ENCODE measurements at regions not wholly inside any gene's neighbourhood (a gene's known extent, or its start where the extent isn't known, plus 50 kb on each side); places are given as distances from the start of the nearest gene placed in this dataset.
"Not testable (repeated sequence)": the region's sequence is repeated elsewhere in the genome, so short reads cannot be mapped to it uniquely, and the experiment has no call there.

DNA sequence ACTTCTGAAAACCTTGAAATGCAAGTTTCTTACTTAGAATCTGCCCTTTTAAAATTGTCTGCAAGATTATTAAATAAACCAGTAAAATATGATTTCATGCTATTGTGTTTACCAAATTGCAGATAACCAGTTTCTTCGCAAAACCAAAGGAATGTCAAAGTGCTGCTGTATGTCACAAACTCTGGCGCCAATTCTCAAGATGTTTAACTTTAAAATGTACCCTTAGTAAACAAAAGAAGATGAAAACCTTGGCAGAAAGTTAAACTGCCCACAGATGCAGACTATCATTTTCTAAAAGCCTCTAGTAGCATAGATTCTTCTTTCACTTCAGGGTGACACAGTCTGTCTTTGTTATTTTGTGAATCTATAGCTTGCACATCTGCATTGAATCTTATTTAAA is 189.2 kb downstream of the SLITRK6 start:
- no peak for DNase-seq (ENCODE audit: low read depth in 4 of 4, low spot score in 2 of 4)

GRCh38 chr13:85608255-85608829 is 190.9 kb downstream of the SLITRK6 start:
- no peak for DNase-seq (ENCODE audit: low read depth in 4 of 4, low spot score in 2 of 4)

DNA sequence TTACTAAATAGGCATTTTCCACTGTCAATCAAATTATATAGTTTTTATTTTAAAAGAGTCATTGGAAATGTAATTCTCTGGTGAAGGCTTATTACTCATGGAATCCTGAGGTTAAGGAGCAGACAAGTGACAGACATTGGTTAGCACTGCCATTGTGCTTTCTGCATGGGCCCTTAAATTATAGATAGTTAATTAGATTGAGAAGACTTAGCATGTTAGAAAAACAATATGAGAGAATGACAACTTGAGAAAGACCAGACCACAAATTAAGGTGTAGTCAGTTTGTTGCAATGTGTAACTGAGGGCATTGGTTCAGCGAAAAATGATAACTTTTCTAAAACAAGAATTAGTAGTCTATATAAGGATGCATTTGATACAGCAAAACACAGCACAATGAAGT is 195.5 kb downstream of the SLITRK6 start:
- no peak for DNase-seq (ENCODE audit: low read depth in 4 of 4, low spot score in 2 of 4)

GRCh38 chr13:85601526-85601925 is 197.7 kb downstream of the SLITRK6 start:
- DNase-seq (ENCODE audit: low read depth in 4 of 4, low spot score in 2 of 4) = no peak

DNA sequence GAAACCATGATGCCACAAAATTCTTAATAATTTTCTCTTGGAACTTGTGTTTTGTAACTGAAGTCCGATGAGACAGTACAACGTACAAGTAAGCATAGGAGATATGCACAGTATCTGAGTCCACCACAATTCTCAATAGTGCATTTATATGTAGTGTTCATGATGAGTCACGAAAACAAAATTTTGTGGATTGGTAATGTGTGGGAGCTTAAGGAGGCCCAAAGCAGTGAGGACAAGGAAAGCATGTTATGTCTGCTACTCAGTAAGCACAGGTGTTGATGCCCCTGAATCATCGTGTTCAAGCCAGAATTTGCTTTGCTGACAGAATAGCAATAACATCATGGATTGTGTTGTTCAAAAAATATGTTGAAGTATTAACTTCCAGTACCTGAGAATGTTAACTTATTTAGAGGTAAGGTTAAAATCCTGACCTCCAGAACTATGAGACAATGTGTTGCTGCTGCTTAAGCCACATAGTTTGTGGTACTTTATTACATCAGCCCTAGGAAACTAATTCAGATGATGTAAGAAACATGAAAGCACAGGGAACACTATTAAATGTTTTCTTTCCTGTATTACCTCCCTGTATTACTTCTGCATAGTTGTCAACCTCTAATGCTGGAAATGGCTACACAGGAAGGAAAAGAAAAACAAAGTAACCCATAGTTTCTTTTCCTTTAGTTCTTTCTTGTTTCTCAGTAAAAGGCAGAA is 201.3 kb downstream of the SLITRK6 start:
- no peak for DNase-seq (ENCODE audit: low read depth in 4 of 4, low spot score in 2 of 4)

- DNase-seq (ENCODE audit: low read depth in 4 of 4, low spot score in 2 of 4) = no peak
Measured at GRCh38 chr13:85592211-85592610, 207.0 kb downstream of the SLITRK6 start.

DNA sequence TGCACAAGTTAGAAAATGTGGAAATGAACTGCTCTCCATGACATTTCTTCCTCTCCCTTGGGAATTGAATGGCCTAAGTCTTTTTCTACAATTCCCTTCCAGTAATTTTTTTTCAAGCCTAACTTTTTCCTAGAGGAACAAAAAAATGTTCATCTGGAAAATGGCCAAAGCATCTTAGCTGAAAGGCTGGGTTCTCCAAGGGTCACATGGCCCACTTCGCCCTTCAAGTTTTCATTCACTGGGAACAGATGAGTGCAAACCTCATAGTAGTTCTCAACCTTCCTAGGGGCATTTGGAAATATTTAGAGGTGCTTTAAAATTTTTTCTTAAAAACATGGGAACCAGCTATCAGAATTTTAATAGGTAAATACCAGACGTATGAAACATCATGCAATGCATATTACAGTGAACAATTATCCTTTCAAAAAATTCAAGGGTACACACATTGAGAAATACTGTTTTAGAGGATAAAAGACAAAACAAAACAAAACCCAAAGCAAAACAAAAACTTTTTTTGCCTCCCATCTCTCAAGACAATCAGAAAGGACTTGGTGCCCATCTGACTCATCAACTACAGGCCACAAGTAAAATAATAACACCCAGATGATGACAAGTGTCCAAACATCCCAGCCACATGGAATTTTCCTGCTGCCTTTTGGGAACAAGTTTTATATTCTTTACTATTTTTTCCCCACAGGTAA is 208.8 kb downstream of the SLITRK6 start:
- DNase-seq (ENCODE audit: low read depth in 4 of 4, low spot score in 2 of 4) = no peak

GRCh38 chr13:85589021-85589420 is 210.2 kb downstream of the SLITRK6 start:
- no peak for DNase-seq (ENCODE audit: low read depth in 4 of 4, low spot score in 2 of 4)

- DNase-seq (ENCODE audit: low read depth in 4 of 4, low spot score in 2 of 4) = no peak
Measured at GRCh38 chr13:85588359-85588758, 210.9 kb downstream of the SLITRK6 start.

GRCh38 chr13:85586856-85587255 is 212.4 kb downstream of the SLITRK6 start:
- no peak for DNase-seq (ENCODE audit: low read depth in 4 of 4, low spot score in 2 of 4)

DNA sequence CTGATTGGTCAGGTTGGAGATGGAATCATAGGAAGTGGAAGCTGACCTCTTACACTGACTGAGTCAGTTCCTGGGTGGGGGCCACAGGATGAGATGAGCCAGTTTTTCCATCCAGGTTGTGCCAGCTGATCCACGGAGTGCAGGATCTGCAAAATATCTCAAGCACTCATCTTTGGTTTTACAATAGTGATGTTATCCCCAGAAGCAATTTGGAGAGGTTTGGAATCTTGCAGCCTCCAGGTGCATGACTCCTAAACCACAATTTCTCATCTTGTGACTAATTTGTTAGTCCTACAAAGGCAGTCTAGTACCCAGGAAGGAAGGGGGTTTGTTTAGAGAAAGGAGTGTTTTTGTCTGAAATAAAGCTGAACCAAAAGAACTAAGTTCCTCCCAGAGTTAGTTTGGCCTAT is 212.8 kb downstream of the SLITRK6 start:
- DNase-seq (ENCODE audit: low read depth in 4 of 4, low spot score in 2 of 4) = no peak

DNA sequence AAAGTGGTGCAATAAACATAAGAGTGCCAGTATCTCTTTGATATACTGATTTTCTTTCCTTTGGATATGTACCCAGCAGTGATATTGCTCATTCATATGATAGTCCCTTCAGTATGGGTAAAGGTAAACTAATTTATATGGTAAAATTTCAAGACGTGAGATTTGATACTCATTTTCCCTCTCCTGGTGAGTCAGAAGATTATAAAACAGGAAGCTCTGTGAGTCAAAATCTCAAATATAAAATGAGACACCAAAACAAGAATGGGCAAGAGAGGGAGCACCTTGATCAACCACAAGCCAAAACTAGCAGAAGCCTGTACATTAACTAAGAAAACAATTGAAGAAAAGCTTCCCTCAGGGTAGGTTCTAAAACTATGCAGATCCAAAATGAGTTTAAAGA is 216.3 kb downstream of the SLITRK6 start:
- DNase-seq (ENCODE audit: low read depth in 4 of 4, low spot score in 2 of 4) = no peak

DNA sequence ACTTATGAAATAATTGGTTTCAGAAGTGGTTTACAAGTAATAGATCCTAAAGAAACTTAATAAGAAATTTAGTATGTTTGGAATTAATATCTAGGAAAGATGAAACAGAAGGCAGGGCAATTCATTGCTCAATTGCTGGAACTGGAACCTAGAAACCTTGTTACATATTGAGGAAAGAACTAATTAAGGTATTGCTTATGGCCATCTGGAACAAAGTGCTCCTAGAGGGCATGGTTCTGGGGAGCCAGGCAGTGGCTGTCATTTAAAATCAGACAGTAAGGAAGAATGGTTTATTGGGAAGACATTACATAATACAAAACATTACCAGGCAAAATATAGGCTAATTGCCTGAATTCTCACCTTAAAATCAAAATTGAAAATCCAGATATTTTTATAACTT is 224.1 kb downstream of the SLITRK6 start:
- no peak for DNase-seq (ENCODE audit: low read depth in 4 of 4, low spot score in 2 of 4)

GRCh38 chr13:85567909-85568308 is 231.3 kb downstream of the SLITRK6 start:
- DNase-seq (ENCODE audit: low read depth in 4 of 4, low spot score in 2 of 4) = no peak

- no peak for DNase-seq (ENCODE audit: low read depth in 4 of 4, low spot score in 2 of 4)
Measured at GRCh38 chr13:85565652-85566051, 233.6 kb downstream of the SLITRK6 start.

- DNase-seq (ENCODE audit: low read depth in 4 of 4, low spot score in 2 of 4) = no peak
Measured at GRCh38 chr13:85564598-85564997, 234.6 kb downstream of the SLITRK6 start.

- no peak for DNase-seq (ENCODE audit: low read depth in 4 of 4, low spot score in 2 of 4)
Measured at GRCh38 chr13:85562282-85562681, 236.9 kb downstream of the SLITRK6 start.

DNA sequence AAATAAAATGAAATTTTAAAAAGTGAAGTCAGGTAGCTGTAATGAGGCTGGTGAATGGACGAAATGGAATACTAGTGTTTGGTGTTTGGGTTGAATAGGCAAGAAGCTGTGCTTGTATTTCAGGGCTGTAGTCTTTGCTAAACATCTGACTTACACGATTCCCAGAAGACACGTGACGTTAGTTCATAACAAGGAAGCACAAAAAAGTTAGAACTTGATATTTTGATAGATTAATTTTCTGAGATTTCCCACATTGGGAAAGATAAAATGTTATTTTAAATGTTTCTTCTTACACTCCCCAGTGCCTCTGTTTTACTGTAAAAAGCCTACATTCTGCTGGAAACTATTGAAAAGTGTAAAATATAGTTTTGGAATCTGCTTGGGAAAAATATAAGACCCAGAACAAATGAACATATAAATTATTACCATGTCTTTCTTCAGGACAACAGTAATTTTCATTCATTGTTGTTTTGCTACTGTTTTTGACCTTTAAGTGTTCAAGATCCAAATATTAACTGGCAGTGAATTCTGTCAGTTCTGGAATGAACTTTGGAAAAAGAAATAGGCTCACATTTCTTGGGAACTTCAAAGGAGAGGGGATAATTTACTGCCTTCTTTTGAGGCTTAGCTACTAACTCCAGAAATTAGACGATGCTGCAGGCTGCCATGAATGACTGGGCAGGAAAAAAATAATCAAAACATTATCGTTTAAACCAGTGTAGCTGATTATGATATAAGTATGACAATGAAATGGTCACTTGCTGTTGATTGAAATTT is 241.3 kb downstream of the SLITRK6 start:
- DNase-seq (ENCODE audit: low read depth in 4 of 4, low spot score in 2 of 4) = peak in 3 of 4 donors; percentile 19 to 24 (median 19)

GRCh38 chr13:85551012-85551411 is 248.2 kb downstream of the SLITRK6 start:
- no peak for DNase-seq (ENCODE audit: low read depth in 4 of 4, low spot score in 2 of 4)

GRCh38 chr13:85549819-85550218 is 249.4 kb downstream of the SLITRK6 start:
- DNase-seq (ENCODE audit: low read depth in 4 of 4, low spot score in 2 of 4) = no peak

- DNase-seq (ENCODE audit: low read depth in 4 of 4, low spot score in 2 of 4) = not testable (repeated sequence)
Measured at GRCh38 chr13:85548845-85549244, 250.4 kb downstream of the SLITRK6 start.
